Panc1 (cell line): ENCODE measurements at regions not wholly inside any gene's neighbourhood (a gene's known extent, or its start where the extent isn't known, plus 50 kb on each side); places are given as distances from the start of the nearest gene placed in this dataset.

Experiments used
- ATAC-seq: fragments of 200-7000 bp; cut with Tn5 transposase; 2 replicates; pipeline ENCODE4 v1.9.1; 2020; ENCODE audit warnings: mild to moderate bottlenecking, moderate library complexity
- BruUV-seq: library from RNA; stranded (reverse); fragments of 400-500 nt; replicated peaks from 2 replicates; lab custom pipeline; 2021; lab: Mats Ljungman, UMichigan
- CTCF ChIA-PET: fragments of 300-600 bp; sonication (Branson Sonifier 250); formaldehyde crosslinking; loops from one replicate; lab custom pipeline; 2022; ENCODE audit warnings: antibody characterized with exemption; lab: Charles Lee
- POLR2A ChIA-PET: fragments of 300-600 bp; sonication (Branson Sonifier 250); formaldehyde crosslinking; loops from one replicate; lab custom pipeline; 2022; ENCODE audit warnings: antibody characterized with exemption; lab: Charles Lee
- DNase-seq: peaks from one replicate; pipeline ENCODE4 v3.0.0-alpha.2; 2010; ENCODE audit warnings: low read depth, low spot score
- H3K27ac ChIP-seq: 2 replicates; pipeline ENCODE4 v1.5.1; 2011; ENCODE audit warnings: mild to moderate bottlenecking, low read length, inconsistent platforms
- H3K27me3 ChIP-seq: fragments of 200-500 bp; sonication (Bioruptor generic); 2 replicates; pipeline ENCODE4 v1.6.0; 2014; ENCODE audit warnings: low read length, inconsistent platforms; ENCODE audit not compliant: control insufficient read depth, insufficient read depth
- H3K36me3 ChIP-seq: fragments of 200-500 bp; sonication (Bioruptor generic); 2 replicates; pipeline ENCODE4 v1.5.1; 2014; ENCODE audit warnings: inconsistent platforms, mild to moderate bottlenecking, low read length, moderate library complexity; ENCODE audit not compliant: control insufficient read depth, insufficient read depth
- H3K4me1 ChIP-seq: 2 replicates; pipeline ENCODE4 v1.5.1; 2011; ENCODE audit warnings: inconsistent platforms, mild to moderate bottlenecking, low read length, moderate library complexity; ENCODE audit not compliant: control insufficient read depth, insufficient read depth
- H3K4me3 ChIP-seq, 2 experiments: 2 replicates each; pipeline ENCODE4 v1.5.1; 2011 to 2012; ENCODE audit warnings: low read depth in 2 of 2, low read length in 2 of 2, mild to moderate bottlenecking in 2 of 2, inconsistent platforms in 1 of 2, moderate library complexity in 1 of 2
- H3K9me3 ChIP-seq: fragments of 200-500 bp; sonication (Bioruptor generic); 2 replicates; pipeline ENCODE4 v1.5.1; 2014; ENCODE audit warnings: low read depth, mild to moderate bottlenecking, inconsistent platforms, low read length, moderate library complexity; ENCODE audit not compliant: control insufficient read depth, insufficient read depth
- POLR2AphosphoS5 ChIP-seq: IDR thresholded peaks from 2 replicates; pipeline ENCODE4 v1.6.1; 2012; ENCODE audit warnings: mild to moderate bottlenecking, low read depth, low read length, moderate library complexity
- SIN3A ChIP-seq: IDR thresholded peaks from 2 replicates; pipeline ENCODE4 v1.6.1; 2012; ENCODE audit warnings: low read depth, mild to moderate bottlenecking, low read length, moderate library complexity, borderline replicate concordance; ENCODE audit not compliant: insufficient read depth
- TCF7L2 ChIP-seq: IDR thresholded peaks from 2 replicates; pipeline ENCODE4 v1.6.1; 2011; ENCODE audit warnings: mild to moderate bottlenecking, low read depth, low read length, inconsistent platforms
- in situ Hi-C: cut with HindIII; loops from 2 replicates; pipeline ENCODE4 v1.10.0; 2016; ENCODE audit warnings: low sequenced_read_pairs, low pct_unique_long_range_greater_than_20kb
- intact Hi-C: fragments of 100-400 bp; cut with micrococcal nuclease; formaldehyde crosslinking; loops from one replicate; pipeline ENCODE4 v1.10.0; 2022; ENCODE audit not compliant: unreplicated experiment
- TF ChIP-seq, protein P1 (sequence below), 2 experiments: IDR thresholded peaks; 2 replicates each; pipeline ENCODE4 v1.6.1; 2011 to 2012; ENCODE audit warnings: low read depth in 2 of 2, control low read depth in 1 of 2, low read length in 1 of 2, mild to moderate bottlenecking in 1 of 2, moderate library complexity in 1 of 2; ENCODE audit not compliant: insufficient read depth in 1 of 2
- TF ChIP-seq, protein P2 (sequence below): fragments of 450-650 bp; IDR thresholded peaks from 2 replicates; pipeline ENCODE4 v1.5.1; 2017; ENCODE audit warnings: mild to moderate bottlenecking

DNA sequence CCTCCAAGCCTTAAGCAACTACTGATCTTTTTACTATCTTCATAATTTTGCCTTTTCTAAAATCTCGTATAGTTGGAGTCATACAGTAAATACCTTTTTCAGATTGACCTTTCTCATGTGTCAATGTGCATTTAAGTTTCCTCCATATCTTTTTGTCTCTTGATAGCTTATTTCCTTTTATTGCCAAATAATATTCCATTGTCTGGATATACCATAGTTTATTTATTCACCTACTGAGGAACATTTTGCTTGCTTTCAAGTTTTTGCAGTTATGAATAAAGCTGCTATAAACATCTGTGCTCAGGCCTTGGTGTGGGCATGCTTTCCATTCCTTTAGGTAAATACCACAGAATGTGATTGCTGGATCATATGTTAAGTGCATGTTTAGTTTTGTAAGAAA is 161.2 kb upstream of the GNAI1 start:
- BruUV-seq, result no TSS peak
- in situ Hi-C loops, result no loop called here
- H3K9me3 ChIP-seq, result no peaks in the 10 kb centered on the region
- DNase-seq (no peak), ATAC-seq (no peak)
- H3K4me3 ChIP-seq, result no peak overlapping the region
- H3K27ac ChIP-seq, result no peak overlapping the region
- no peaks in the 10 kb centered on the region for H3K27me3 ChIP-seq
- TF ChIP-seq TCF7L2, result no peak
- TF ChIP-seq, protein P1, sequence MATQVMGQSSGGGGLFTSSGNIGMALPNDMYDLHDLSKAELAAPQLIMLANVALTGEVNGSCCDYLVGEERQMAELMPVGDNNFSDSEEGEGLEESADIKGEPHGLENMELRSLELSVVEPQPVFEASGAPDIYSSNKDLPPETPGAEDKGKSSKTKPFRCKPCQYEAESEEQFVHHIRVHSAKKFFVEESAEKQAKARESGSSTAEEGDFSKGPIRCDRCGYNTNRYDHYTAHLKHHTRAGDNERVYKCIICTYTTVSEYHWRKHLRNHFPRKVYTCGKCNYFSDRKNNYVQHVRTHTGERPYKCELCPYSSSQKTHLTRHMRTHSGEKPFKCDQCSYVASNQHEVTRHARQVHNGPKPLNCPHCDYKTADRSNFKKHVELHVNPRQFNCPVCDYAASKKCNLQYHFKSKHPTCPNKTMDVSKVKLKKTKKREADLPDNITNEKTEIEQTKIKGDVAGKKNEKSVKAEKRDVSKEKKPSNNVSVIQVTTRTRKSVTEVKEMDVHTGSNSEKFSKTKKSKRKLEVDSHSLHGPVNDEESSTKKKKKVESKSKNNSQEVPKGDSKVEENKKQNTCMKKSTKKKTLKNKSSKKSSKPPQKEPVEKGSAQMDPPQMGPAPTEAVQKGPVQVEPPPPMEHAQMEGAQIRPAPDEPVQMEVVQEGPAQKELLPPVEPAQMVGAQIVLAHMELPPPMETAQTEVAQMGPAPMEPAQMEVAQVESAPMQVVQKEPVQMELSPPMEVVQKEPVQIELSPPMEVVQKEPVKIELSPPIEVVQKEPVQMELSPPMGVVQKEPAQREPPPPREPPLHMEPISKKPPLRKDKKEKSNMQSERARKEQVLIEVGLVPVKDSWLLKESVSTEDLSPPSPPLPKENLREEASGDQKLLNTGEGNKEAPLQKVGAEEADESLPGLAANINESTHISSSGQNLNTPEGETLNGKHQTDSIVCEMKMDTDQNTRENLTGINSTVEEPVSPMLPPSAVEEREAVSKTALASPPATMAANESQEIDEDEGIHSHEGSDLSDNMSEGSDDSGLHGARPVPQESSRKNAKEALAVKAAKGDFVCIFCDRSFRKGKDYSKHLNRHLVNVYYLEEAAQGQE (IDR thresholded peaks at IDR 0.05; ENCODE audit: insufficient read depth in 1 of 2, low read depth in 2 of 2, low read length in 1 of 2), result no peak
- no peak for TF ChIP-seq SIN3A
- TF ChIP-seq, protein P2, sequence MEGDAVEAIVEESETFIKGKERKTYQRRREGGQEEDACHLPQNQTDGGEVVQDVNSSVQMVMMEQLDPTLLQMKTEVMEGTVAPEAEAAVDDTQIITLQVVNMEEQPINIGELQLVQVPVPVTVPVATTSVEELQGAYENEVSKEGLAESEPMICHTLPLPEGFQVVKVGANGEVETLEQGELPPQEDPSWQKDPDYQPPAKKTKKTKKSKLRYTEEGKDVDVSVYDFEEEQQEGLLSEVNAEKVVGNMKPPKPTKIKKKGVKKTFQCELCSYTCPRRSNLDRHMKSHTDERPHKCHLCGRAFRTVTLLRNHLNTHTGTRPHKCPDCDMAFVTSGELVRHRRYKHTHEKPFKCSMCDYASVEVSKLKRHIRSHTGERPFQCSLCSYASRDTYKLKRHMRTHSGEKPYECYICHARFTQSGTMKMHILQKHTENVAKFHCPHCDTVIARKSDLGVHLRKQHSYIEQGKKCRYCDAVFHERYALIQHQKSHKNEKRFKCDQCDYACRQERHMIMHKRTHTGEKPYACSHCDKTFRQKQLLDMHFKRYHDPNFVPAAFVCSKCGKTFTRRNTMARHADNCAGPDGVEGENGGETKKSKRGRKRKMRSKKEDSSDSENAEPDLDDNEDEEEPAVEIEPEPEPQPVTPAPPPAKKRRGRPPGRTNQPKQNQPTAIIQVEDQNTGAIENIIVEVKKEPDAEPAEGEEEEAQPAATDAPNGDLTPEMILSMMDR, result no peak
- TF ChIP-seq POLR2AphosphoS5, result no peak
- H3K4me1 ChIP-seq, result no peaks in the 10 kb centered on the region
- intact Hi-C loops, result no loop called here
- POLR2A ChIA-PET, result no interaction called here
- CTCF ChIA-PET, result no interaction called here
- H3K36me3 ChIP-seq, result no peaks in the 10 kb centered on the region

DNA sequence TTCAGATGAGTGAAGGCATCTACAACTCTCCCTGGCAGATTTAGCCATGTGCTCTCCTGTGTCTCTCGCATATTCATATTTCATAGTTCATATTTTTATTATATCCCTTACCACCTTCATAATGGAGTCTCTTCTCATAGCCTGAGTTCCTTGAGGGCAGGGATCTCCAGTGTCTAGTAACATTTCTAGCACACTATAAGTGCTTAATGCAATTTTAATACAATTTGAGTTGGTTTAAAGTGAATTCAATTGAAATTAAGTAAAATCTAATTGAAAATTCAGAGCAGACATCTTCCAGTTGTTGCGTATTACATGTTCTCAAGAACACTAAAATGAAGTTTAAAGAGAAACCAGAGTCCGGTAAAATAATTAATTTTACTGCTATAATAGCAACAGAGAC is 163.6 kb upstream of the GNAI1 start:
- TF ChIP-seq, protein P2, result no peak
- TF ChIP-seq SIN3A (no peak), POLR2AphosphoS5 (no peak)
- POLR2A ChIA-PET, result no interaction called here
- Histone ChIP-seq H3K36me3 (no peaks in the 10 kb centered on the region), H3K27me3 (no peaks in the 10 kb centered on the region), H3K9me3 (no peaks in the 10 kb centered on the region), H3K27ac (no peak overlapping the region), H3K4me1 (no peaks in the 10 kb centered on the region), H3K4me3 (no peak overlapping the region)
- CTCF ChIA-PET, result no interaction called here
- DNase-seq (no peak), ATAC-seq (no peak)
- intact Hi-C loops, result no loop called here
- in situ Hi-C loops, result no loop called here
- BruUV-seq, result no TSS peak
